ENCODE measurements at regions not wholly inside any gene's neighbourhood (a gene's known extent, or its start where the extent isn't known, plus 50 kb on each side); places are given as distances from the start of the nearest gene placed in this dataset.

- DNase-seq = no peak
These were observed 149.0 kb upstream of the ZNF536 start for GRCh38 chr19:30222992-30223865.

DNA sequence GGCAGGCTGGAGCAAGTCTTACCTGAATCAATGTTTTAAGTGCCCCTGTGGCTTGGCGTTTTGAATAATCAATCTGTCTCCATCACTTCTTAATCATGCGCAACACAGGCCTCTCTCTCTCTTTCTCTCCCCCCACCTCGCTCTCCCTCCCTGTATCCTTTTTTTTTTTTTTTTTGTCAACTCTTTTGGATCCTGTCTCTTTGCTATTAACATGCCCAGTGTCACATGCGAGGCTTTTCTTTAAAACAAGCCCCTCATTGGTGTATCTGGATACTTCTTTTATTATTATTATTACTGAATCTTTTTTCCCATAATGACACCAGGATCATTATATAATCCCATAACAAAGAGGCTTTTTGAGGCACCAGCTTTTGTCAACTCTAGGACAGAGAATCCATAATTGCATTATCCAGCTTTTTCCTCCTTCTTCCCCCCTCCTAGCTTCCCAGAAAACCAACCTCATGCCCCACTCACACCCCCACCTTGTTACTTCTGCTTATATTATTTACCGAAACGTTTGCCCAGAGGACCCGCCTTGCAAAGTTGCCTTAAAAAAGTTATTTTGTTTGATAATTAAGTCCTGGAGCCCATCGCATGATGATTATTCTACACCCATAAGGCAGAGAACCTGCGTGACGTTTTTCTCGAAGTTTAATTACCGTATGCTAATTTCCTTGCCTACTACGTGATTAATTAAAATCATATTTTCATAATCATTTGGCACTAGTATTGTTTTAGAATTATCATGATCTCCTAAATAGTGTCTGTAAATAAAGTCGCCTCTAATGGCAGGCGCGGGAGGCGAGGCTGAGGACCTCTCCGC is 148.1 kb upstream of the ZNF536 start:
- no peak for DNase-seq

GRCh38 chr19:30224689-30225606 is 147.2 kb upstream of the ZNF536 start:
- no peak for DNase-seq

DNA sequence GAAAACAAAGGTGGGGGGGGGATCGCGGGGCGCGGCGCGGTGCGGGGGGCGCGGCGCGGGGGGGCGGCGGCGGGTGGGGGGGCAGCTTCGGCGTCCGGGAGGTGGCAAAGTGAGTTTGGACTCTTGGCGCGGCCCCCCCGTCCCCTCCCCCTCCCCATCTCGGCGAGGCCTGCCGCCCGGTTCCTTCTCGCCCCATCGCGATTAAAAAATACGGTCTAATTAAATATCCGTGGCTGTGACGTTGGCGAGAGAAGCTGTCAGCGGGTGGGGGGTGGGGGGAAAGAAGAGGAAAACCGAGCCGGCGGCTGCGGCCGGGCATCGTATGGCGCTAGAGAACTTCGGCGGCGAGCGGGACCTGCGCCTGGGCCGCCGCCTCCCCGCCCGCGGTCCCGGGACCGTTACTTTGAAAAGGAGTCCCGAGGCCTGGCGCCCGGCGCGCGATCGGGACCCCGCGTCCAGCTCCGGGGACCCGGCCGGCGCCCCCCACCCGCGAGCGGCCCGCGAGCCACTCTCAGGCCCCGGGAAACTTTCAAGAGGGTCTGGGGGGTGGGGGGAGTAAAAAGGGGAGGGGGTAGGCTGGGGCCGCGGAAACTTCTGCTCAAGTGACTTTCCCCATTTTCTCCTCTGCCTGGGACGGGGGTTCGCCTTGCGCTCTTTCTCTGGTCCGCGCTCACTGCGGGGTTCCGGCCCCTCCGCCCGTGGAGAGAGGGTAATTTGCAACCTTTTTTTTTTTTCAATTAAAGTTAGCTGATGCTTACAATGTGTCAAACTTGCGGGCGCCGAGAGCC is 146.3 kb upstream of the ZNF536 start:
- DNase-seq = no peak

DNA sequence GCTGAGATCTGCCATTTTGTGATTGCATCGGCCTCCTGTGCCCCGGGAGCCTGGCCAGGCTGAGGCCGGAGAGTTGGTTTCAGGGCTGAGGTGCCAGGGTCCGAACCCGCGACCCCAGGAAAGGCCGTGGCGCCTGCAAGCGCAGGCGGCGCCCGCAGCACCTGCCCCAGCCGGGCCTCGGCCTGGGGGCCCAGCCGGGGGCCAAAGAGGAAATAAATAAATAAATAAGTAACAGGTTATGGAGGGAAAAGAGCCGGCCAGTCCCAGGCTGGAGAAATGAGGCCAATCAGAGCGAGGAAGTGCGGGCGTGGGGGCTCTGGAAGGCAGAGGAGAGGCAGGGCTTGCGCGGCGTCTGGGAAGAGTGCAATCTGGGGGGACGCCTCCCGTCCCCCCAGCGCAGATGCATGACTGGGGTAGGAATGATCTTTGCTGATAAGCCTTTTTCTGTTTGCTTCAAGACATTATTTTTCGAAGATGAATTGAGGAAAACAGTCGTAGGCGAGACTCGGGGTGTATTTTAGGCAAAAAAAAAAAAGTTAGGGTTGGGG is 145.6 kb upstream of the ZNF536 start:
- no peak for DNase-seq

DNA sequence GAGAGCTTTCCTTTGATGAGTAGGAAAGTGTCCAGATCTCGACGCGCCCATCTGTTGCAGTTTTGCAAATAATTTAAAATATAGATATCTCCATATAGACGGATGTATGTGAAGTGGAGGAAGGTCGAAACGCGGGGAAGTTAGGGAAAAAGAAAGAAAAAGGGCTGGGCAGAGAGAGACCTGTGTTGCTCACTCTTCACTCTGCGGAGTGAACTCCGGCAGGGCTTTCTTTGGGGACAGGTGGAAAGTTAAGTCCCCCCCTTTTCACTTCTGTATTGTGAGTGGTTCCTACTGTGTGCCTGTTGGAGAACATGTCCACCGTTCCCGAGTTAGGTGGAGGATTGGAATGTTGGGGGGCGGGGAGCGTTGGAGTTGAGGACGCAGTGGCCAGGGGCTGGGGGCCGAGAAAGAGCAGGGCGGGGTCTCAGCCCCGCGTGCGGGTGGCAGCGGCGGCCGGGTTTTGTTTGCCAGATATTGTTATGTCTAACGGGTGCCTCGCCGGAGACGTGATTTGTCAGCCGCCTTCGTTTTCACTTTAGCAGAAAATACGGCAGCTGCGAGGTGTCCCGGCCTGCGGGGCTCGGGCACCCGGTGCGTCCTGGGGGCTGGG is 145.1 kb upstream of the ZNF536 start:
- no peak for DNase-seq

DNA sequence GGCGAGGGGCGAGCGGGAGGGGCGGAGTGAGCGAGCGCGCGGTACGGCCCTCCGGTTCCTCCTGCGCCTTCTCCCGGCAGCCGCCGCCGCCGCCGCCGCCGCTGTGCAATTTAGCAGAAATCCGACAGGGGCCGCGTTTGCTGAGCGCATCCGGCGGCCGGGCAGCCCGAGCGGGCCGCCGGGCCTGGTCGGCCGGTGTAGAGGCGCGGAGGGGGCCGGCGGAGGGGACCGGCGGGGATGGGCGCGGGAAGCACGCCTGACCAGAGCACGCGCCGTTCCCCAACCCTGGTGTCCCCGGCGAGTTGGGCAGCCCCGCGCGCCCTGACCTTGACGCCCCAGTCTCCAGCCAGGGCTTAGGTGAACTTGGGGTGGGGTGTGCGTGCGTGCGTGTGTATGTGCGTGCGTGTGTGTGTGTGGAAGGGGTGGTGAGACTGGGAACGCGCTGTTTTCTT is 144.5 kb upstream of the ZNF536 start:
- peak; percentile 33 for DNase-seq

DNA sequence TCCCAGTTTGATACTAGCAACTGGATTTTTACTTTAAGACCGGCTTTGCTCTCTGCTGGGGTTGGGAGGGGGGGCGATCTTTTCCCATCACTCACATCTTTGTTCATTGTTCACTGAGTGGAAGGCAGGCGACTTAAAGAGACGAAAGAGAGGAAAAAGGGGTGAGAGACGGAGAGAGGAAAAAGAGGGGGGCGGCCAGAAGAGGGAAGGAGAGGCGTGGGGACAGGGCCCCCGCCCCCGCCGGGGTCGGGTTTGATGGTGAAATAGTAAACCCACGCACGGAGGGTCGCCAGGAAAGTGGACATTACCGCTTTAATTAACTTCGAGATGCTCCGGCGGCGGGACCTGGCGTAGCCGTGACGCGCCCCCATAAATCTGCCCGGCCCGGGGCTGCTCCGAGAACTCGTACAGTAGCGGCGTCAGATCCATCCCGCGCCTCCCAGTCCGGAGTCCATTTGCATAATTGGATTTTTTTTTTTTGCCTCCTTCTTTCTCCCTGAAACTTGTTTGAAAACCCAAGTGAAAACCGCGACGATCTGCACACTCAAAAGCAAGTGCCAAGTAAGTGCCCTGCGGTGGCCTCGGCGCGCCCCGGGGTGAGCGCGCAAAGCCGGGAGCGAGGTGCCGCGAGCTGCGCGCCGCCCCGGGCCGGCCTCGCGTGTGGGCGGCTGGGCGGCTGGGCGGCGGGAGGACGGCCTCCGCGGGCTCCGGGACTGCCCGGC is 143.9 kb upstream of the ZNF536 start:
- DNase-seq = no peak

- no peak for DNase-seq
These were observed 143.2 kb upstream of the ZNF536 start for GRCh38 chr19:30228835-30229524.

DNA sequence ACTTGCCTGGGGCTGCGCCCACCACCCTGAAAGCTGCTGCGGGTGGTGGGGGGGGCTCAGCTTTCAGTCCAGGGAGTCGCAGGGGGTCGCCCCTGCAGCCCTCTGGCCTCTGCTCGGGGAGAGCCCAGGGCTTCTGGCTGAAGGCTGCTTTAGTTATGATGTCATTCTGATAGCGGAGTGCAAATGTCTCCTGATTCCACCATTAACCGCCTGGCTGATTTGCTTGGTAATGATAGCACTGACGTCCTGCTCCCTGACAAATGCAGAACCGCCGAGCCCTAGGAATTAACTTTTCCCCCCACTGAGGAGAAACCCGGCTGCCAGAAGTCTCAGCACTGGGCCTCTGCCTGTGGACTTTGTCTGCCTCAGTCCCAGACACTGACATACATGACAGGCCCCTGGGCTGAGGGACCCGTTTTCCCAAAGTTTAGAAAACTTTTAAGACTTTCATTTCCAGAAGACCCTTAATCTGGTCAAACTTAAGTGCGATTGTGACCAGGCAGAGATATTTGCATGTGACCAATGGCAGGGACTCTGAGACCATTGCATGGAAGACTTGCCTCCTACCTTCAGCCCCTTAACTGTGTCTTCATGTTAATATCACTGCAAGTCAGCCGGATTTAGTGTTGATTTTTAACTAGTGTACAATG is 142.5 kb upstream of the ZNF536 start:
- no peak for DNase-seq

DNA sequence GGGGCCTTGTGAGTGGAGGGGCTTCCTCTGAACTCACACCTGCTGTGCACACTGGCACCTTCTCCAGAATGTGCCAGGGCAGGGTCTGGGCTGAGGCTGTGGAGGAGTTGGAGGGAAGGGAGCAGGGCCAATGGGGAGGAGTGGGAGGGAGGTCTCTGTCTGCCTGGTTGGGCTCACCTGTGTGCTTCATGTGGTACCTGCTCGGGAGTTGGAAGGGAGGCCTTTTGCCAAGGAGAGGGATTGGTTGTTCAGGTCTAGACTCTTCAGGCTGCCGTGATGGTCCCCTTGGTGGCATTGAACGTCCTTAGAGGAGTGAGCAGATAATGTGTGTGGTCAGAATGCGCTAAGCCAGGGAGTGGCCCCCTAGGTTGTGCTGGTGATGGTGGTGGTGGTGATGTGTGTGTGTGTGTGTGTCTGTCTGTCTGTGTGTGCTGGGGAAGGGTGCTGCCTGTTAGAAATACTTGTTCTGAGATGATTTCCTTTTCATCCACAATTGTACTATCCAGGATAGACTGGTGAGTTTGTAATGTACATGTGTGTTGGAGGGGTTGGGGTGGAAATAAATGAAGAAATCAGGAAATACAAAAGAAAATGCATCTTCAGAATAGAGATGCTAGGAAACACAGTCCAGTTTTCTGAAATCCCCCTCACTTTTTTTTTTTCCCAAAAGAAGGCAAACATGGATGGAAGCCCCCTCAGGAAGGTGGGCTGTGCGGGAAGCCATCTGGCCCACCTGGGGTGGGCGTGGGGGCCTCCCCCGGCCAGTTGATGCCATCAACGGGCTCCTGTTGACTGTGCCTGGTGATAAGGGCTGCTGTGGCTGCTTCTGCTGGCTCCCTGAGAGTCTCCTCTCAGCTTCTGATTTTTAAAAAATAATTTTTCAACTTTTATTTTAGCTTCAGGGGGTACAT is 140.5 kb upstream of the ZNF536 start:
- no peak for DNase-seq

DNA sequence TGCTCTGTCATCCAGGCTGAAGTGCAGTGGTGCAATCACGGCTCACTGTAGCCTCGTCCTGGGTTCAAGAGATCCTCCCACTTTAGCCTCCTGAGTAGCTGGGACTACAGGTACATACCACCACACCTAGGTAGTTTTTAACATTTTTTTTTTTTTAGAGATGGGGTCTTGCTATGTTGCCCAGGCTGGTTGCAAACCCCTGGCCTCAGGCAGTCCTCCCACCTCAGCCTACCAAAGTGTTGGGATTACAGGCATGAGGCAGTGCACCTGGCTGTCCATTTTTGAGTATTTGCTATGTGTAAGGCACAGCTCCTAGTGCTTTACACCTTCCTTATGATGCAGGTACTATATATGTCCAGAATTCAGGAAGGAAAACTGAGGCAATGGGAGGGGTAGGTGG is 138.8 kb upstream of the ZNF536 start:
- DNase-seq = no peak

GRCh38 chr19:30235946-30236345 is 136.2 kb upstream of the ZNF536 start:
- DNase-seq = no peak

- no peak for DNase-seq
These were observed 135.6 kb upstream of the ZNF536 start for GRCh38 chr19:30236587-30236986.

DNA sequence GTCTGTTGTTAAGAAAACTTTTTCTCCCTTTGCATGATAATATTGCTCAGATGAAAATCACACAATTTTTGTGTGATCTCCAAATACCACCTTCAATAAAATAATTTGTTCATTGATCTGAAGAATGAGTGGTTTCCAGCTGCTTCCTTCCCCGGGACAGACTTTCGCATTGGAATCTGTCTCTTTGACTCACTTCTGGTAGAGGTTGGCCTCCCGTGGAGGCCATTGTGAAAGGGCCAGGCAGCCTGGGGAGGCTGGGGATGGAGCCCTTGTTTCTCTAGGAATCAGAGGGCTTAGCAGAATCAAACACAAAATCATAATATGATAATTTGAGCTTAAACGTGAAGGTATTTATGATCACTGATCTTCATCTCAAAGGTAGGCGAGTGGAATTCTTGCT is 135.0 kb upstream of the ZNF536 start:
- DNase-seq = no peak

GRCh38 chr19:30240904-30241695 is 131.1 kb upstream of the ZNF536 start:
- DNase-seq = no peak

GRCh38 chr19:30244533-30244932 is 127.7 kb upstream of the ZNF536 start:
- DNase-seq = no peak

Measured in activated naive CD4-positive, alpha-beta T cell treated with Interleukin-2 at 50 U/mL for 16 hours (primary cell).